ENCODE measurements at regions not wholly inside any gene's neighbourhood (a gene's known extent, or its start where the extent isn't known, plus 50 kb on each side); places are given as distances from the start of the nearest gene placed in this dataset.

DNA sequence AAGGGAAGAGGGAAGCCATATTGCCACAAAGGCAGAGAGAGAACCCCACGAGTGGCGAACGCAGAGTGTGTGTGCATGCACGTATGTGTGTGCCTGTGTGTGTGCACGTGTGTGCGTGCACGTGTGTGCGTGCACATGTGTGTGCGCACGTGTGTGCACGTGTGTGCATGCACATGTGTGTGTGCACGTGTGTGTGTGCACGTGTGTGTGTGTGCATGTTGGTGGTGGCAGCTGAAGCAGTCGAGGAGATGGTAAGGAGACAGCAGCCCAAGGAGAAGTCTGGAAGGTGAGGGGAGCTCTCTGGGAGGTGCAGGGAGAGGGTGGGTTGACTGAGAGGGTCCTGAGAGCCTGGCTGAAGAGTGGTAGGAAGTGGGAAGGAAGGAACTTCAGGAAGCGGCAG is 94.1 kb upstream of the NECTIN1 start:
- in situ Hi-C loops (cut with MboI; ENCODE audit: low pct_unique_long_range_greater_than_20kb, low sequenced_read_pairs): no loop called here
- DNase-seq: no peak

- no peak for DNase-seq
- in situ Hi-C loops (cut with MboI; ENCODE audit: low pct_unique_long_range_greater_than_20kb, low sequenced_read_pairs): no loop called here
Measured at GRCh38 chr11:119816660-119817059, 87.7 kb upstream of the NECTIN1 start.

GRCh38 chr11:119814766-119815165 is 85.8 kb upstream of the NECTIN1 start:
- DNase-seq: no peak
- in situ Hi-C loops (cut with MboI; ENCODE audit: low pct_unique_long_range_greater_than_20kb, low sequenced_read_pairs): no loop called here

GRCh38 chr11:119810478-119811232 is 81.7 kb upstream of the NECTIN1 start:
- in situ Hi-C loops (cut with MboI; ENCODE audit: low pct_unique_long_range_greater_than_20kb, low sequenced_read_pairs): no loop called here
- no peak for DNase-seq

GRCh38 chr11:119809346-119809745 is 80.3 kb upstream of the NECTIN1 start:
- in situ Hi-C loops (cut with MboI; ENCODE audit: low pct_unique_long_range_greater_than_20kb, low sequenced_read_pairs): no loop called here

DNA sequence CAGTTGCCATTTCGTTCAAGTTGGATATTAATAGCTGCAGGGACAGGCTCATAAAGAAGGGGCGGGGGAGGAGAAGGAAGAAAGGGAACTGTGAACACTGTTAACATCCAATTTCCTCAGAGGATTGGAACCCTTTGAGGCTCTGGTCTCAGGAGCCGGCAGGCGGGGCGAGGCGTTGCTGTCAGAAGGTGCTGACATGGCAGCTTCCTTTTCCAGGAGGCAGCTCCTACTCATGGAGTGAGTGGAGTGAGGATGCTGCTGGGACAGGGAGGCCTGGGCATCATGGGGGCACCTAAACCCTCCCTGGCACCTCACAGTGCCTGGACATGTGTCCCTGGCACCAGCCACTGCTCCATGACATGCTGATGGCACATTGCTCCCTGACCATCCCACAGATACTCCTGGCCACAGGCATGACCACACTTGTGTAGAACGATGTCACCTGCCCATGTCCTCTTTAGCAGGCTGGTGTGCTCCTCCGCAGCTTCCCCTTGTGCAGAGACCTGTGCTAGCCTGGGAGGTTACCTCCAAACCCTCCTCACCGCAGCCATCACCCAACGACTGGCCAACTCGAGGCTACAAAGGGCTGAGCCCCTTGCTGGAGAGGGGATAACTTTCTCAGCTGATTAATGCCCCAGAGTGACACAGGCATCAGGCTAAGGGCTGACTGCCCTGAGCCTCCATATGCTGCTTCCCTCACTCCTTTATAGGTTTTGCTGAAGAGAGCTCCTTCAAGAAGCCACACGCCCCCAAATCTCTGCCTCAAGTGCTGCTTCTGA is 79.6 kb upstream of the NECTIN1 start:
- no peak for DNase-seq
- in situ Hi-C loops (cut with MboI; ENCODE audit: low pct_unique_long_range_greater_than_20kb, low sequenced_read_pairs): no loop called here

More at GRCh38 chr11:119809346-119809745, 80.3 kb upstream of the NECTIN1 start:
- DNase-seq: no peak

DNA sequence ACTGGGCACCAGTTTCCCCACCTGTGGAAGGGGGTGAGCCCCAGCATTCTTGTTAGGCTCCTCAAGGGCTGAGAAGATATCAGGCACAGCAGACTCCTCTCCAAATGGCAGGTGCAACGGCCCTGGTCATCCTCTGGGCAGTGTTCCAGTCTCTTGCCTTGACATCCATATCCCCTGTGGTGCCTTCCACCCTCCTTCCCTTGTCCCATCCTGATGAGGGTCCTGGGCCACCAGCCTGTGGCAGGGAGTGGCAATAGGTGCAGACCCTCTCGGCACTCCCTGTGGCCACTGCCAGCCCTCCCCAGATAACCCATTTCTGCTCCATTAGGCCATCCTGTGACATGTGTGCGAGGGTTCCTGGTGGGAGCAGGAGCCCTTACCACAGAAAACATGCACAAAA is 78.8 kb upstream of the NECTIN1 start:
- DNase-seq: no peak
- in situ Hi-C loops (cut with MboI; ENCODE audit: low pct_unique_long_range_greater_than_20kb, low sequenced_read_pairs): no loop called here

- in situ Hi-C loops (cut with MboI; ENCODE audit: low pct_unique_long_range_greater_than_20kb, low sequenced_read_pairs): no loop called here
- no peak for DNase-seq
Measured at GRCh38 chr11:119807402-119807801, 78.4 kb upstream of the NECTIN1 start.

- DNase-seq: no peak
- in situ Hi-C loops (cut with MboI; ENCODE audit: low pct_unique_long_range_greater_than_20kb, low sequenced_read_pairs): no loop called here
Measured at GRCh38 chr11:119806064-119806915, 77.3 kb upstream of the NECTIN1 start.

DNA sequence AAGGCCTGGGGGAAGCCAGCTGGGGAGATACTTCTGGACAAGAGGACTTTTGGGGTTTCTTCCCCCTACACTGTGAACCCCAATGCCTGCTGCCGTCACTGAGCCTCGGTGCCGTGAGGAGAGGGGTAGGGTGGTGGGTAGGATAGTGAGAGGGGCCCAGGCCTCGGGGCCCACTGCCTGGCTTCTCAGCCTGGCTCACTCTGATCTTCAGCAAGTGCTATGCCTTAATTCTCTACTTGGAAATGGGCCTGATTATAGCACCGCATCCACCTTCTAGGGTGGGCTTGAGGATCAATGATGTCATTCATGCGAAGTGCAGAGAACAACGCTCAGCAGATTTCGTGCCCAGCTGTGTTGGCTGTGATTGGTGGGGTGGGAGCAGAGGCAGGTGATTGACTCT is 76.7 kb upstream of the NECTIN1 start:
- no peak for DNase-seq
- in situ Hi-C loops (cut with MboI; ENCODE audit: low pct_unique_long_range_greater_than_20kb, low sequenced_read_pairs): no loop called here

DNA sequence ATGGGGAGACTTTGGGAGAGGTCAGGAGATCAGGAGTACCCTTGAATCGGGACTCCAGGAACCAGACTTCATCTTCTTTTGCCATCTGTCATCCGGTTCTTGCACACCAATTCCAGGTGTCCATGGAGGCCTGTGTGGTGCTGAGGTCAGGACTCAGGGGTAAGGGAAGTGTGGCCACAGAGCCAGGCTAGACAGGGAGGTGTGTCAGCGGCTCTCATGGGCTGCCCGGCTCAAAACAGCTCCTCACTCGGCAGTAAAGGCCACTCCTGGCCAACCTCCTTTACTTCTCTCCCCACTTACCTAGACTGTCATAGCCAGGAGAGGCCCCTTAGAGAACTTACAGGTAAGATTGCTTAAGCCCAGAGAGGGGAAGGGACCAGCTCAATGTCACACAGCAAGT is 75.7 kb upstream of the NECTIN1 start:
- no peak for DNase-seq
- in situ Hi-C loops (cut with MboI; ENCODE audit: low pct_unique_long_range_greater_than_20kb, low sequenced_read_pairs): no loop called here

DNA sequence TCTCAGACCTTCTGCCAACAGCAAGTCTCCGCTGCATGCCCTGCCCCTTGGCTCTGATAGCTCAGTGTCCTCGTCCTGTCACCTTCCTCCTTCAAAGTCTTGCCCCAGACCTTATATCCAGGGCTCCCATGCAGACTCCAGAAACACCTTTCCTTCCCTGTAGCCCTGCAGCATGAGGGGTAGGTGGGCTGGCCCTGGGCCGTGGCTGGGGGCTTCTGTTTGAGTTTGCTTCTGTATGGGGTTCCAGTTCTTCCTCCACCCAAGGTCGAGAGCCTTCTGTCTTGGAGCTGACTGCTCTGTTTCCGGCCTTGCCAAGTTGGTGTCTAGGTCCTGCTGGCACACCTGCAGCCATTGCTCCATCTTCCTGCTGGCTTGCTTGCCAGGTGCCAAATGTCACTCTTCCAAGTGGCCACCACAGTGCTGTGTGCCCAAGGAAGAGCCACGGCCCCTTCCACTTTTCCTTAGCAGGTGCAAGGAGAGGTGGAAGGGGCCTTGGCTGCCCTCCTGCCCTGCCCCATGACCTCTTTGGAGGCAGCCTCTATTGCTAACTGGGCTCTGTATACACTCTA is 74.8 kb upstream of the NECTIN1 start:
- DNase-seq: no peak
- in situ Hi-C loops (cut with MboI; ENCODE audit: low pct_unique_long_range_greater_than_20kb, low sequenced_read_pairs): no loop called here

- in situ Hi-C loops (cut with MboI; ENCODE audit: low pct_unique_long_range_greater_than_20kb, low sequenced_read_pairs): no loop called here
- no peak for DNase-seq
Measured at GRCh38 chr11:119803139-119803538, 74.1 kb upstream of the NECTIN1 start.

DNA sequence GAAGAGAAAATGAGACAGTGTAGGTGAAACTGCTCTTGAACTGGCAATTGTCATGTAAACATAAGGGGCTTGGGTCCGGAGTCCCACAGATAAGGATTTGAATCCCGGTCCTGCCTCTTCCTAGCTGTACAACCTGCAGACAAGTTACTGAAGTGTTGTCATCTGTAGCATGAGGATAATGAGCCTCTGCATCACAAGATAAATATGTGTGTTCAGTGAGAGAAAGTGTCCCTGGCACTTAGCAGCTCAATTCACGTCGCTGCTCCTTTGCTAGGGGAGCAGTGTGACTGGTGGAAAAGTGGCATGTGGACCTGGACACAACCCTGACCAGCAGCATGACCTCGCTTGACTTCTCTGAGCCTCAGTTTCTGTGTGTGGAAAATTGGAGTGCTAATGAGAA is 73.7 kb upstream of the NECTIN1 start:
- in situ Hi-C loops (cut with MboI; ENCODE audit: low pct_unique_long_range_greater_than_20kb, low sequenced_read_pairs): no loop called here

DNA sequence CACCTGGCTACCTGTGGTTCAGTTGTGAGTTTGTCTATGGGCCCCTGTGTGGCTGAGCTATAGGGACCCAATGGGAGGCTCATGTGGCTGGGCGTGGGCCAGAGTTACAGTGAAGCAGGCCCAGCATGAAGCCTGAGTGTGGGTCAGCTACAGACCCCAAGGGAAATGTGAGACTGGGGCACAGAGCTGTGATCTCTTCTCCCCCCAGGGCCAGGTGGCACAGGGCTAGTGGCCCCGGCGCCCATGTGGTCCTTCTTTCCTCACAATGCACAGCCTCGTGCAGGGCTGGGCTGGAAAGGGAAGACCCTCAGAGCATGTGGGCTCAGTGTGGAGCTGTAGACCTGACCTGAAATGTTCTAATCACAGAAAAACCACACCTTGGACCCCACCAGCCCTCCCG is 71.6 kb upstream of the NECTIN1 start:
- DNase-seq: no peak
- in situ Hi-C loops (cut with MboI; ENCODE audit: low pct_unique_long_range_greater_than_20kb, low sequenced_read_pairs): no loop called here

More for the DNA sequence above, 73.7 kb upstream of the NECTIN1 start:
- DNase-seq: no peak

DNA sequence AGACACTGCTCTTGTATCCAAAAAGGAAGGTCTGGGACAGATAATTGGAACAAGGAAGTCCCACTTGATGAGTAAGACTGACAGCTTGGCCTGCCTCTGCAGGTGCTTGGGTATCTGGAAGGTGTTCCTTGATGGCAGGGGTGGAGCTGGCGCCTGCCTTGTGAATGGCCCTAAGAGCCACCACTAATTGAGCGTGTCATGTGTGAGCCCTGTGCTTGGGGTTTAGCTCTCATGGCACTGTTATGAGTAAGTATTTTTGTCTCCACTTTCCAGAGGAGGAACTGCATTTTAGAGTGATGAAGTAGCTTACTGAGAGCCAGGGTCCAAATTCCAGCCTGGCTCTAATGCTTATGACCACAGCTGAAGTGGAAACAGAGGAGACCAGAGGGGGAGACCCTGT is 71.2 kb upstream of the NECTIN1 start:
- DNase-seq: no peak

GRCh38 chr11:119798656-119799055 is 69.7 kb upstream of the NECTIN1 start:
- no peak for DNase-seq
- in situ Hi-C loops (cut with MboI; ENCODE audit: low pct_unique_long_range_greater_than_20kb, low sequenced_read_pairs): no loop called here

More for the DNA sequence above, 71.2 kb upstream of the NECTIN1 start:
- in situ Hi-C loops (cut with MboI; ENCODE audit: low pct_unique_long_range_greater_than_20kb, low sequenced_read_pairs): no loop called here

DNA sequence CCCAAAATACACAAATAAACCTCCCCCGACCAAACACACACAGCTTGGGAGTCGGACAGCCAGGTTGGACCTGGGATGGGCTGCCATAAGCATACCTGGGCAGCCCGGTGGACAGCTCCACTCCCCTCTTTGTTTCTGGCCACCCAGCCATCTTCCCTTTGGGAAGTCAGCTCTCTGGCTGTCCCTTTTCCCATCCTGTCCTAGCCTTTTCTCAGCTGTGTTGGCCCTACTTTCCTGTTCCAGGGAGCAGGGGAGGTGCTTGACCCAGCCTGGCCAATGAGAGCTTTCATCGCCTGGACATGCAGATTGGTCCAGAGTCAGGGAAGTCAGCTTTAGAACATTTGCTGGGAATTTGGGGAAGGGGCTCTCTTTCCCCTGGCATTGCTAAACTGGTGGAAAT is 68.7 kb upstream of the NECTIN1 start:
- in situ Hi-C loops (cut with MboI; ENCODE audit: low pct_unique_long_range_greater_than_20kb, low sequenced_read_pairs): no loop called here
- DNase-seq: no peak

DNA sequence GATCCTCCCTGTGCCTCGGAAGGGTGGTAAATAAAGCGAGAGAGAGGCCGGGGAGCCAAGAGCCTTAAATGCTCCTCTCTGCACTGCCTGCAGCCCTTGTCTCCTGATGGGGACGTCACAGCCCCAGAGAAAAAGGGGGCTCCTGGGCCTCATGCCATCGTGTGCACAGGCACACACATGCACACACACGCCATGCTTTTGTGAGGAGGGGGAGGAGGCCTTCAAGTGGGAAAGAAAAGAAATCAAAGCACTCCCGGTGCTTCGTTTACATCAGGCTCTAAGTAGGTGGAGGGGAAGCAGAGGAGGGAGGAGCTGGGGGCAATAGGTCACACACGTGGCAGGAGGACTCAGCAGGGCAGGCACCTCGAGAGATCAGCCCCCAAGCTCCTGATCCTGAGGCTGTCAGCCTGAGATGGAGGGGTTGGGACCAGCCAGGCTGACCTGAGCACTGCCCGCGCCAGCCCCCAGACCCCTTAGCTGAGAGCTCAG is 68.2 kb upstream of the NECTIN1 start:
- no peak for DNase-seq
- in situ Hi-C loops (cut with MboI; ENCODE audit: low pct_unique_long_range_greater_than_20kb, low sequenced_read_pairs): no loop called here
